ENCODE measurements at regions not wholly inside any gene's neighbourhood (a gene's known extent, or its start where the extent isn't known, plus 50 kb on each side); places are given as distances from the start of the nearest gene placed in this dataset.

- Histone ChIP-seq H3K9me3 (ENCODE audit: control insufficient read depth, insufficient read depth, low read depth, low read length) (no peaks in the 10 kb centered on the region), H3K27ac (ENCODE audit: extremely low read depth, low read depth, low read length) (no peak overlapping the region), H3K4me3 (ENCODE audit: low read depth, low read length) (no peak overlapping the region), H3K4me1 (ENCODE audit: control insufficient read depth, insufficient read depth, low read length) (peaks cover 18% of the 10 kb centered on the region), H3K36me3 (ENCODE audit: control insufficient read depth in 2 of 2, insufficient read depth in 1 of 2, low read length in 2 of 2) (no peaks in the 10 kb centered on the region)
- ChIA-PET CTCF (no interaction called here), POLR2A (interaction anchor here (0.6 kb wide), 1 partner anchor 45 kb away, joined by 6 read pairs; no protein-coding TSS in a partner anchor)
- TF ChIP-seq OVOL3 (tag by site-specific recombination; IDR thresholded peaks at IDR 0.05) (no peak), ZNF529 (tag by site-specific recombination; IDR thresholded peaks at IDR 0.05; ENCODE audit: insufficient replicate concordance) (no peak), PBX3 (CRISPR knock-in tag; IDR thresholded peaks at IDR 0.05) (no peak), ZNF558 (tag by site-specific recombination; IDR thresholded peaks at IDR 0.05) (no peak), SETDB1 (IDR thresholded peaks at IDR 0.05; ENCODE audit: insufficient read length, low read length) (no peak), ZNF140 (tag by site-specific recombination; IDR thresholded peaks at IDR 0.05) (no peak), TSHZ1 (tag by site-specific recombination; IDR thresholded peaks at IDR 0.05; ENCODE audit: borderline replicate concordance) (no peak), ZNF155 (tag by site-specific recombination; IDR thresholded peaks at IDR 0.05) (no peak), ZNF621 (tag by site-specific recombination; IDR thresholded peaks at IDR 0.05) (no peak), BCL11A (tag by site-specific recombination; IDR thresholded peaks at IDR 0.05; ENCODE audit: low read depth) (no peak), ZNF169 (tag by site-specific recombination; IDR thresholded peaks at IDR 0.05) (no peak), ZBTB8A (tag by site-specific recombination; IDR thresholded peaks at IDR 0.05) (no peak), ZNF596 (tag by site-specific recombination; IDR thresholded peaks at IDR 0.05) (no peak)
Measured at GRCh38 chr12:76637807-76638206, 78.2 kb upstream of the OSBPL8 start.

GRCh38 chr12:76639646-76640045 is 80.1 kb upstream of the OSBPL8 start:
- no peak overlapping the region for H3K4me3 ChIP-seq (ENCODE audit: low read depth, low read length)
- H3K4me1 ChIP-seq (ENCODE audit: control insufficient read depth, insufficient read depth, low read length) = 0 out of 2 replicates have a peak, but pooled peaks cover 2% of the 10 kb centered on the region
- no peak overlapping the region for H3K27ac ChIP-seq (ENCODE audit: extremely low read depth, low read depth, low read length)
- ChIA-PET CTCF (interaction anchor here (1.0 kb wide), 1 partner anchor 151 kb away, joined by 3 read pairs; no protein-coding TSS in a partner anchor), POLR2A (no interaction called here)
- TF ChIP-seq ZNF140 (tag by site-specific recombination; IDR thresholded peaks at IDR 0.05) = no peak
- no peak for TF ChIP-seq ZNF600 (tag by site-specific recombination; IDR thresholded peaks at IDR 0.05)
- no peak for TF ChIP-seq ZNF354C (tag by site-specific recombination; IDR thresholded peaks at IDR 0.05; ENCODE audit: borderline replicate concordance, low read depth)
- no peak for TF ChIP-seq HIC1 (tag by site-specific recombination; IDR thresholded peaks at IDR 0.05)
- no peak for TF ChIP-seq ZNF501 (tag by site-specific recombination; IDR thresholded peaks at IDR 0.05)
- TF ChIP-seq ZNF830 (tag by site-specific recombination; IDR thresholded peaks at IDR 0.05; ENCODE audit: low read depth) = no peak
- TF ChIP-seq ZBTB8A (tag by site-specific recombination; IDR thresholded peaks at IDR 0.05) = no peak
- no peak for TF ChIP-seq GLI2 (tag by site-specific recombination; IDR thresholded peaks at IDR 0.05; ENCODE audit: borderline replicate concordance, low read depth)
- H3K9me3 ChIP-seq (ENCODE audit: control insufficient read depth, insufficient read depth, low read depth, low read length) = no peaks in the 10 kb centered on the region
- no peaks in the 10 kb centered on the region for H3K36me3 ChIP-seq (ENCODE audit: control insufficient read depth in 2 of 2, insufficient read depth in 1 of 2, low read length in 2 of 2)
